HG02870 (cell line): ENCODE measurements at regions not wholly inside any gene's neighbourhood (a gene's known extent, or its start where the extent isn't known, plus 50 kb on each side); places are given as distances from the start of the nearest gene placed in this dataset.

Experiments
- ATAC-seq: cut with Tn5 transposase; IDR thresholded peaks from one replicate; pipeline ENCODE4 v1.9.1; 2021; ENCODE audit warnings: mild to moderate bottlenecking, moderate library complexity; ENCODE audit not compliant: unreplicated experiment

DNA sequence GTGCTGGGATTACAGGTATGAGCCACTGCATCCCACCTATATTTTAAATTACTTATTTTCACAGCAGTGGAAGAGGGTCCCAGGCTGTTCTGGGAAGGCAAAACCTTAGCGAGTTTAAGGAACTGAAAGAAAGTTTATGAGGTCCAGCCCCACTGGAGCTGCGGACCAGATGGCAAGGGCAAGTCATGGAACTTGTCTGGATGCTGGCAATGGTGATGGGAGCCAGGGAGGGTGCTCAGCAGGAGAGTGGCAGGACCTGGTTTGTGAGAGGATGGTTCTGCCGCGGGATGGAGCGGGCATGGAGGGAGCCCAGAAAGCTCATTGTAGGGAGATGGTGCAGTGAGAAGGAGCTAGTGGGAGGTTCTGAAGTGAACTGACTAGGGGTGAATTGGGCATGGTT is 50.6 kb upstream of the SLC45A1 start:
- ATAC-seq: no peak

GRCh38 chr1:8266436-8267165 is 51.3 kb upstream of the SLC45A1 start:
- no peak for ATAC-seq

DNA sequence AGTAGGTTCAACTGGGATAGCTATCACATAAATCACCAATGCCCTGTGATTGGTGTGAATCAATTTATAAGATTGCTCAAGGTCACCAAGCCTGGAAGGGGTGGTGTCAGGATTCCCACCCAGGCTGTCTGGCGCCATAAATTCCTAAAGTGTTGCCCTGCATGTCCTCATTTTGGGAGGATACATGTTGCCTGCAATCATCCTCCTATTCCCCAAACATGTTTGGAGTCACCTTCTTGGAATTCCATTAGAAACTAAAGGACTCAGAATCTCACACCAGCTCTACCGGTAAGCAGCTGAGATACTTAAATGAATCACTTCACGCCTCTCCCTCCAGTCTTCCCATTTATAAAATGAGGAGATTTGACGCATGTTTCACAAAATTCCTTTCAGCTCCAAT is 54.1 kb upstream of the SLC45A1 start:
- ATAC-seq: no peak

GRCh38 chr1:8261398-8261762 is 56.5 kb upstream of the SLC45A1 start:
- no peak for ATAC-seq

GRCh38 chr1:8259498-8260290 is 58.2 kb upstream of the SLC45A1 start:
- no peak for ATAC-seq

DNA sequence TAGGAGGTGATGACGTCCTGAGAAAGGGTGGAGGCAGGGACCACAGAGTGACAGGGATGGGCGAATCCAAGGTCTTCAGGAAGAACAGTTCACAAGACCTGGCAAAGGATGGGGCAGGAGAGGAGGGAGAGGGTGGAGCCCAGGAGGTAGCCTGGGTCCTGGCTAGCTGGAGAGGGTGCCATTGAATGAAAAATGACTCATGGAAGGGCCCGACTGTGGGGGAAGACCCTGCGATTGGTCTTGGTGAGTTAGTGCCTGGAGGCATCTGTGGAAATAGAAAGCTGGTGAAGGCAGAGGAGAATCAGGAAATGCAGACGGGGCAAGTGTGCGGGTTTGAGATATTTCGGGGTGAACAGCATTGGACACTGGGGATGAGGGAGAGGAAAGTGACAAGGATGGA is 60.3 kb upstream of the SLC45A1 start:
- no peak for ATAC-seq

DNA sequence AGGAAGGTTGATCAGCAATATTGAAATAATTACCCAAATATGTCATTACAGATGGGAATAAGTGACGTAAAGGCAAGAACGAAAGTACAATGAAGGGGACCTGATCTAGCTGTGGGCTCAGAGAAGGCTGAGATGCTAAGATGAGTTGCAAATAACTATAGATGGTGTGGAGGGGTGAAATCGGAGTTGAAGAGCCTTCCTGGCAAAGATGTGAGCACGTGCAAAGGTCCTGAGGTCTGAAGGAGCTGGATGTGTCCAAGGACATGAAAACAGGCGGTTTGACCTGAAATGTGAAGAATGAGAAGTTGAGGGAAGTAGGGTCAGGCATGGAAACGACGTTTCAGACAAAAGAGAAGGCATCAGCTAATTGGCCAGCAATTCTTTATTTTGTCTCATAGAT is 61.6 kb upstream of the SLC45A1 start:
- ATAC-seq: no peak

DNA sequence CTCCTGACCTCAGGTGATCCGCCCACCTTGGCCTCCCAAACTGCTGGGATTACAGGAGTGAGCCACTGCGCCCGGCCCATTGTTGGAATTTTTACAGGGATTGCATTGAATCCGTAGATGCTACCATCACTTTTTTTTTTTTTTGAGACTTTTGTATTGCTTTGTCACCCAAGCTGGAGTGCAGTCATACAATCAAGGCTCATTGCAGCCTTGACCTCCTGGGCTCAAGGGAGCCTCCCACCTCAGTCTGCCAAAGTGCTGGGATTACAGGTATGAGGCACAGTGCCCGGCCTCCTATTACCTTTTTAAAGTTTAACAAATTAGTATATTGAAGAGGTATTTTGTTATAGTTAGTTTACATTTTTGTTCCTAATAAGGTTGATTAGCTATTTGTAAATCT is 62.2 kb upstream of the SLC45A1 start:
- no peak for ATAC-seq

- ATAC-seq: no peak
Observed at GRCh38 chr1:8252266-8252951, 65.5 kb upstream of the SLC45A1 start.

- ATAC-seq: no peak
Observed at GRCh38 chr1:8251635-8252034, 66.3 kb upstream of the SLC45A1 start.

- ATAC-seq: no peak
Observed at GRCh38 chr1:8249838-8250237, 68.1 kb upstream of the SLC45A1 start.

DNA sequence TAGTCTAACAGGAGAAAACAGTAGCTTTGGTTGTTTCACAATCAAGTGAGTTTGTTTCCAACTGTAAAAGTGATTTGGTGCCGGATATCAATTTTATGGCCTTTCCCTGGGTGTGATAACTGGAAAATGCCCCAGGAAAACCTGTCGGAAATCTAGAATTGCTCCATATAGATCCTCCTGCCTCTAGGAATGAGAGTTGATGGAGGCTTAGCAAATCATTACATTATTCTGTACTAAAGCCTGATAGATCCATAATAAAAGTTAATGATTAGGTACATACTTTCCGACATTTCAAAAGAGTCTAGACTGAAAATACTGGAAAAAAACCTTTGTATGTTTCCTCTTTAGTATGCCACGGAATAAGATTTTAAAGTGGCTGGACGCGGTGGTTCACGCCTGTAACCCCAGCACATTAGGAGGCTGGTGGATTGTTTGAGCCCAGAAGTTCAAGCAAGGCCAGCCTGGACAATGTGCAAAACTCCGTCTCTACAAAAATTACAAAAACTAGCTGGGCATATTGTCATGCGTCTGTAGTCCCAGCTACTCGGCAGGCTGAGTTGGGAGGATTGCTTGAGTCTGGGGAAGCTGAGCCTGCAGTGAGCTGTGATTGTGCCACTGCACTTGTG is 70.0 kb upstream of the SLC45A1 start:
- ATAC-seq: no peak

DNA sequence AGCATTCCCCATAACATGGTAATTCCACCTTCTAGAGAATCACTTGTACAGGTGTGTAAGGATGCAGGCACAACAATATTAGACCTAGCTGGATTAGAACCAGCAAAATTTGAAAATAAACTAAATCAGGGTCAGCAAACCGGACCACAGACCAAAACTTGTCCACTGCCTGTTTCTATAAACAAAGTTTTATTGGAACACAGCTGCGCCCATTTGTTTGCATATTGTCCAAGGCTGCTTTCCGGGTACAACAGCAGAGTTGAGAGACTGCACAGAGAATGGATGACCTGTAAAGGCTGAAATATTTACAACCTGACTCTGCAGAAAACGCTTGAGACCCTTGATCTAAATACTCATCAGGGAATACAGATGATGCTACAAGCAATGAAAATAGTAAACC is 73.6 kb upstream of the SLC45A1 start:
- no peak for ATAC-seq

- no peak for ATAC-seq
Observed at GRCh38 chr1:8242498-8242897, 75.4 kb upstream of the SLC45A1 start.

- ATAC-seq: no peak
Observed at GRCh38 chr1:8241417-8242014, 76.4 kb upstream of the SLC45A1 start.

DNA sequence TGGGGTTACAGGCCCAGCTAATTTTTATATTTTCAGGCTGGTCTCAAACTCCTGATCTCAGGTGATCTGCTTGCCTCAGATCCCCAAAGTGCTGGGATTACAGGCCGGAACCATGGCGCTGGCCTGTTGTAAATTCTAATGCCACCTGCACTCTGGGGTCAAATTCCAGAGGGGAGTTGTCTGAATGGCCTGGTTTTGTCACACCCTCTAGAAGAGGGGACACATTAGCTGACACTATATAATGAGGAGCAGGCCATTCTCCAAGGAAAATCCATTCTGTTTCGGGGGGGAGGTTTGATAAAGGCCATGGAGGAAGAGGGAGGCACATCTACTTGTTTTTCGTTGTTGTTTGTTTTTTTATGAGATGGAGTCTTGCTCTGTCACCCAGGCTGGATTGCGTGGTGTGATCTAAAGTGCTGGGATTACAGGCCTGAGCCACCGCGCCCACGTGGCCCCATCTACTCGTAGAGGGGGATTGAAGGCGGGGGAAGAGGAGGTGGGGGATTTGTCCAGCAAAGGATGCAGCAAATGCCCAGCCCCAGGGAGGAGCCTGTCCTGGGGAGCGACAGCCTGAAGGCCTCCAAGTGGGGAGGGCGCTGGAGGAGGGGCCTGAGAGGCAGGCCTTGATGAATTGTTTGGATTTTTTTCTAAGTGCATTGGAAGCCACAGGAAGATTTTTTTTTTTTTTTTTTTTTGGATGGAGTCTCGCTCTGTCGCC is 78.4 kb upstream of the SLC45A1 start:
- no peak for ATAC-seq

DNA sequence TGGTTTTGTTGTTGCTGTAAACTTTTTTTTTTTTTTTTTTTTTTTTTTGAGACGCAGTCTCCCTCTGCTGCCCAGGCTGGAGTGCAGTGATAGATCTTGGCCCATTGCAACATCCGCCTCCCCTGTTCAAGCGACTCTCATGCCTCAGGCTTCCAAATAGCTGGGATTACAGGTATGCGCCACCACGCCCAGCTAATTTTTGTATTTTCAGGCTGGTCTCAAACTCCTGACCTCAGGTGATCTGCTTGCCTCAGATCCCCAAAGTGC is 78.9 kb upstream of the SLC45A1 start:
- ATAC-seq: no peak

DNA sequence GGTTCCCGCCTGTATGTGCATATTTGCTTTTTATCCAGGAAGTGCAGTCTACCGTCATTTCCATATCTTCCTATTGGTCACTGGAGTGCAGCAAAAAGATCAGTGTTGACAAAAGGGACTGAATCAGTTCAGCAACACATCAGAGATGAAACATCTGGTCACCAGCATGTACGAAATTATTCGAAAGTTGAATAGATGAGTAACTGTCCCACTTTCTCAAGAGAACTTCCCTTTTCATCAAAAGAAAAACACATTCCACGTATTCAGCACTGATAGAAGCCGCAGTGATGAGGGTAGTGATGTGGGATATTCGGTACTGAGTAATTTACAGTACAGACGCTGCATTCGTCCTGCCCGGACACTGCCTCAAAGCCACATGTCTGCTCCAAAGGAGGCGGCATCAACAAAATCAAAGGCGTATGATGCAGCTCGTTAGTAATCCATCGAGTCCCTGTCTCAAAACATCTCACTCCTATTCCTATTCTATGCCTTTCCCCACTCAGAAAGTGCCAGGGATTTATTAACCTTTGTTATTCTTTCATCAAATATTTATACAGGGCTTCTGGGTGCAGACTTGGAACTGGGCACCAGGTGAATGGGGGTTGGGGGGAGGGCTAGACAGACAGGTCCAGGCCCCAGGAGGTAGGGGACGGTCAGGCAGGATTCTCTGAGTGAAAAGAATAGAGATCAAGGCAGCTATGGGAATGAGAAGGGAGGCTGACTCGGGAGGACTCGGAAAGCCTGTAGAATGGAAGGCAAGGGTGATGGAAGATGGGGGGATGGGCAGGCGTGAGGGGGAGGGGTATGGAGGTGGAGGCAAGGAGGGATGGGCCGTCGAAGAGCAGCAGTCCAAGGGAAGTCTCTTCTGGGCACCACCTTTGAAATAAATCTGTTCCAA is 79.5 kb upstream of the SLC45A1 start:
- ATAC-seq: no peak

DNA sequence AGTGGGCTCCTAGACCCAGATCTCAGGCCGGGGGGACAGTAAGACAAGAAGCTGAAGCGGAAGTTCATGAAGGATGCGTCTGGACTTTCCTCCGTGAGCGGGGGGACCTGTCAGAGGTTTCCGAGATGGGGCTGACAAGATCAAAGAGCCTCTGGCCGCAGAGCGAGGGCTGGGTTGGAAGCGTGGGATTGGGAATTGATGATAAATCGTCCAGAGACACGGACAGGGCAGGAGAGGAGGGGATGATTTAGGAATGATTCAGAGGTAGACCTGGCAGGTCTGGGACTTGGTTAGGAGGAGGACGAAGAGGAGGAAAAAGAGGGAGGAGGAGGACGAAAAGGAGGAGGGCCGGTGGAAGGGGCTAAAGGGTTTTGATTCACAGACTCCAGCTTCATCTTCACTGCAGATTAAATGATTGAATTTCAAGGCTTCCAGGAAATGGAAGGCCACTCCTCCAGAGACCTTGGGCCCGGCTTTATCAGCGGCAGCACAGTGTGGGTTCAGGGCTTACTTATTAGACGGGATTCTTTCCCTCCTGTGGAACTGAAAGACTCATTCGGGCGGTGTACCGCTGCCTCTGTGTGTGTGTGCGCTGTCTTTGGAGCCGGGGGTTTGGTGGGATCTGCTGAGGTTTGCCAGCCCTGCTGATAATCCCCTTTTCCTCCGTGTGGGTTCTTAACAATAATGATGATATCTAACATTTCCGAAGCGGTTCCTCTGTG is 85.7 kb upstream of the SLC45A1 start:
- no peak for ATAC-seq
